B cell (primary cell): ENCODE measurements at regions not wholly inside any gene's neighbourhood (a gene's known extent, or its start where the extent isn't known, plus 50 kb on each side); places are given as distances from the start of the nearest gene placed in this dataset.

Source experiments
- EZH2 ChIP-seq: IDR thresholded peaks from 2 replicates; pipeline ENCODE4 v1.6.1; 2012; ENCODE audit warnings: borderline replicate concordance, low read depth, mild to moderate bottlenecking, moderate library complexity, low read length; ENCODE audit not compliant: insufficient read depth, poor library complexity, severe bottlenecking
- TF ChIP-seq, protein P1 (sequence below): fragments of 200-600 bp; IDR thresholded peaks from one replicate; pipeline ENCODE4 v1.8.0; 2022; ENCODE audit warnings: antibody characterized with exemption, mild to moderate bottlenecking

DNA sequence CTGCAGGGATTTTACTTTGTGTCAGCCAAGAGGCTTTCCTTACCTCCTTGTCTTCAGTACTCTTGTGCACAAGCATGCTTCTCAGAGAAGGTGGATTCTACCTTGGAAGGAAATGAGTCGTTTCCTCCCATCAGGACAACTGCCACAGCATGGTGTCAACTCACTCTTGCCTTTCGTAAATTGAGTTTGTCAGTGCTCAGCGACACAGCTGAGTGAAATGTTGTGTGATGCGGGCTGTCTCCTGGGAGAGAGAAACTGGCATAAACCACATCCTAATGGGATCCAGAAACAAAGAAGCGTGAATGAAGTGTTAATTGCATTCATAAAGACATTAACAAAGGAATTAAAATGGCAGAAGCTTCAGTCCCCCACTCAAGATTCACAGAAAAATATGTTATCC lies 51.5 kb upstream of the SLC22A15 start:
- TF ChIP-seq, protein P1, sequence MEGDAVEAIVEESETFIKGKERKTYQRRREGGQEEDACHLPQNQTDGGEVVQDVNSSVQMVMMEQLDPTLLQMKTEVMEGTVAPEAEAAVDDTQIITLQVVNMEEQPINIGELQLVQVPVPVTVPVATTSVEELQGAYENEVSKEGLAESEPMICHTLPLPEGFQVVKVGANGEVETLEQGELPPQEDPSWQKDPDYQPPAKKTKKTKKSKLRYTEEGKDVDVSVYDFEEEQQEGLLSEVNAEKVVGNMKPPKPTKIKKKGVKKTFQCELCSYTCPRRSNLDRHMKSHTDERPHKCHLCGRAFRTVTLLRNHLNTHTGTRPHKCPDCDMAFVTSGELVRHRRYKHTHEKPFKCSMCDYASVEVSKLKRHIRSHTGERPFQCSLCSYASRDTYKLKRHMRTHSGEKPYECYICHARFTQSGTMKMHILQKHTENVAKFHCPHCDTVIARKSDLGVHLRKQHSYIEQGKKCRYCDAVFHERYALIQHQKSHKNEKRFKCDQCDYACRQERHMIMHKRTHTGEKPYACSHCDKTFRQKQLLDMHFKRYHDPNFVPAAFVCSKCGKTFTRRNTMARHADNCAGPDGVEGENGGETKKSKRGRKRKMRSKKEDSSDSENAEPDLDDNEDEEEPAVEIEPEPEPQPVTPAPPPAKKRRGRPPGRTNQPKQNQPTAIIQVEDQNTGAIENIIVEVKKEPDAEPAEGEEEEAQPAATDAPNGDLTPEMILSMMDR: no peak
- no peak for TF ChIP-seq EZH2
